HG03460 (cell line): ENCODE measurements at regions not wholly inside any gene's neighbourhood (a gene's known extent, or its start where the extent isn't known, plus 50 kb on each side); places are given as distances from the start of the nearest gene placed in this dataset.

Experiments used
- ATAC-seq: cut with Tn5 transposase; IDR thresholded peaks from one replicate; pipeline ENCODE4 v1.9.1; 2021; ENCODE audit not compliant: unreplicated experiment

DNA sequence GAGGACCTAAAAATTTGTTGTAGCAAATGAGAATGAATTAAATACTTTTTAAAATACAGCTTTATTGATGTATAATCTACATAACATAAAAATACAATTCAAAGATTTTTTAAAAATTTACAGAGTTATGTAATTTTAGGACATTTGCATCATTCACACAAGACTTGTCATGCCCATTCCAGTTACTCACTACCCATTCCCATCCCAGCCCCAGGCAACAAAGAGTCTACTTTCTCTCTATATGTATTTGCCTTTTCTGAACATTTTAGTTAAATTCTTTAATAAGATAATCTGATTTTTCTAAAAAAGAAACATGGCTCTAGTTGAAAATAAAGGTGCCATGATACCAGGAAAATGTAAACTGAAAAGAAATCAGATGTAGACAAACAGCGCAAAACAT is 354.2 kb downstream of the PMP22 start:
- no peak for ATAC-seq

DNA sequence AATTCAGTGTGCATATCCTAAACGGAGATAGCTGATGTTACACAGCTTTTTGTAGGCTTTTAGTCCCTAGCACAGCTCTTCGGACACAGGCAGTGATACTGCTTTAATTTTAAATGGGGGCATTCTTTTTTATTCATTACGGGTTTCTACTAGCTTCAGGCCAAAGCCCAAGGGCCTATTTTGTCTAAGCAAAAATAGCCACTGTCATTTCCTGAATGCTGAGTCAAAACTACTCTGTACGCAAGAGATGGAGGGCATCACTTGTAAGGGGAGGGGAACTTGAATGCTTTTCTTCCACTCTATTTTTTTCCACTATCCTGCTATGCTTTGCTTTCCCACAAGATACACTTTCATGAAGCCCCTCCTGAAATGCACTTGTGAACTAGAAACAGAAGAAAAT is 360.7 kb downstream of the PMP22 start:
- no peak for ATAC-seq

DNA sequence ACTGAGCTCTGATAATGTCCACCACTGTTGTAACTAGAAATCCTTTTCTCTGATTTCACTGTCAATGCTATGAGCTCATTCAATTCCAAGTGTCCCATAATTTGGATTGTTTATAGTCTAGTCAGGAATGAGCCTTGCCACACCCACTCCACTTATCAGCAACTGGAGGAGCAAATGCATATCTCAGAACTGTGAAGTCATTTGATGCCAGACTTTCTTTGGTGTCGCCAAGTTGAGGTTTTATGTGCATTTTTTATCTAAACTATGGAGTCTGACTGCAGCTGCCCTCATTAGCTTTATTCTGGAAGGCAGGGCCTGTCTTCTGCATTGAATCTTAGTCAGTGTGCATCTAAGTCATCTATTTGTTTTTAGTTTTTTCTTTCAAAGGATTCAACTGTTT is 361.3 kb downstream of the PMP22 start:
- no peak for ATAC-seq

DNA sequence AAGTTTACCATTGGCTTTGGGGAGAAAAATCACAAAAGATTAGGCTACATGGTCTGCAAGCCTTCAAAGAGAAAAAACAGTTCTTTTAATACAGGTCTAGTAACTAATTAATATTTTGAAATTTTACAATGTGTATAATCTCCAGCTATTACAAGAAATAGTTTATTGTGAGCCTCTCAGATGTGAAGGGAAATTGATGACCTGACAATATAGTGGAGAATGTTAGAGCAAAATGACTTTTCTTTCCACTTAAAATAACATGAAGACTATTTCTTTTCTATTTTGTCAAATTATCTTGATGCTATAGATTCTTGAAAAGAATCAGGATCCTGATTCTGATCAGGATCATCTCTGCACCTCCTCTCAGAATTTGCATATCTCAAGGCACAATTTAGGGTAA is 362.3 kb downstream of the PMP22 start:
- ATAC-seq: no peak

DNA sequence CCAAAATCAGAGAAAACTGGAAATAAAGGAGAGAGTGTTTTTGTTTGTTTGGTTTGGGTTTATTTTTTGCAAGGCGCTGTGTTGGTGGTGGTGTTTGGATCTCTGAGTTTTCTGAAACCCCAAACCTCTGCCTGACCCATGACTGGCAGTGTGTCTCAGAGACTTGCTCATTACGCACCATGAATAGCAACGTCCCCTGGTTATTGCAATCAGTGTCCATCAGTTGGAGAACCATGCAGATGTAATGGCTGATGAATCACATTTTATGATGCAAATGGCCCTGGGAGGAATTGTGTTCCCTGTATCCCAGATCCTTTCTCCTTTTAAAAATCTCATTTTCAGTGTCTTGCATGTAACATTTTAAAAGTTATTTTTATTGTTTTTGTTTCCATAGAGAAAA is 362.8 kb downstream of the PMP22 start:
- ATAC-seq: no peak

DNA sequence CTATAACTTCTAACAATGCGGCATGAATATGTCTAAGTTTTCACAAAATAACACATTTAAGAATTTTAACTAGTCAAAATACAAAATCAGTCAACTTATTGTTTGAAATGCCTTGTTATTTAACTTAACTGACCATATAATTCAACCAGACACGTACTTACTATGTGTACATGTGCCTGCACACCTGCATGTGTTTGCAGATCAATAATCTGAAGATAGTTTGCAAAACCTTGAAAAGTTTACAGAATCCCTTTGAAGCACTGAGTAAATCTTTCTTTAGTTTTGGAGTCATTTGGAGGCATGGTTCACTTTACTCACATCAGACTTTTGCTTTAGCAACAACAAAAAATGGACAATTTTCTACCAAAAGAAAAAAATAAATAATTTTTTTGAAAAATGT is 363.8 kb downstream of the PMP22 start:
- ATAC-seq: no peak

DNA sequence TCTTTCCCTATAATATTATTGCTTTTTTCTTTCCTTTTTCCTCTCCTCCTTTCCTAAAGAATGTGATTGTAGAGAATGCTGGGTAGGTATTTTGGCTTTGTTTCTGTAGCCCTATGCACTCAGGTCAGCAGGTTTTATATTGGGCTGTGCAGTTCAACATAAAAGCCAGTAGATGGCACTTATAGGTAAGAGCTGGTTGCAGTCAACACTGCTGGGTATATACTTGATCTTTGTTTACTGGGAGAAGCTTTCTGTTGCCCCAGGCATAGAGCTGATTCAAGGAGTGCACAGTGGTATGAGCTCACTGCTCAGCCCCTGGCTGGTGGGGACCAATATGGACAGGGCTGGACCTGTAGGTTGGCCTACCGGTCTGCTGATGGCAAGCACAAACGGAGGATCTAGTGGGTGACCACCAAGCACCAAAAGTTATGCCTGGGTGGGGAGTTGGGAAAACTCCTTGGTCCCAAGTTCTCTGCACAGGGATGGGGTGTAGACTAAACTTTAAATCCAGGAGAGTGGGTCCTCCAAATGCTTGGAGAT is 378.9 kb downstream of the PMP22 start:
- no peak for ATAC-seq

DNA sequence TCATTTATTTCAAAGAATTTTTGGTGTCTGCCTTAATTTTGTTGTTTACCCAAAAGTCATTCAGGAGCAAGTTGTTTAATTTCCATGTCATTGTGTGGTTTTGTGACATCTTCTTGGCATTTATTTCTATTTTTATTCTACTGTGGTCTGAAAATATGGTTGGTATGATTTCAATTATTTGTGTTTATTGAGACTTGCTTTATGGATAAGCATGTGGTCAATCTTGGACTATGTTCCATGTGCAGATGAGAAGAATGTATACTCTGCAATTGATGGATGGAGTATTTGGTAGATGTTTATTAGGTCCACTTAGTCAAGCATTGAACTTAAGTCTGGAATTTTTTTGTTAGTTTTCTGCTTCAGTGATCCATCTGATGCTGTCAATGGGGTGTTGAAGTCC is 383.0 kb downstream of the PMP22 start:
- no peak for ATAC-seq

DNA sequence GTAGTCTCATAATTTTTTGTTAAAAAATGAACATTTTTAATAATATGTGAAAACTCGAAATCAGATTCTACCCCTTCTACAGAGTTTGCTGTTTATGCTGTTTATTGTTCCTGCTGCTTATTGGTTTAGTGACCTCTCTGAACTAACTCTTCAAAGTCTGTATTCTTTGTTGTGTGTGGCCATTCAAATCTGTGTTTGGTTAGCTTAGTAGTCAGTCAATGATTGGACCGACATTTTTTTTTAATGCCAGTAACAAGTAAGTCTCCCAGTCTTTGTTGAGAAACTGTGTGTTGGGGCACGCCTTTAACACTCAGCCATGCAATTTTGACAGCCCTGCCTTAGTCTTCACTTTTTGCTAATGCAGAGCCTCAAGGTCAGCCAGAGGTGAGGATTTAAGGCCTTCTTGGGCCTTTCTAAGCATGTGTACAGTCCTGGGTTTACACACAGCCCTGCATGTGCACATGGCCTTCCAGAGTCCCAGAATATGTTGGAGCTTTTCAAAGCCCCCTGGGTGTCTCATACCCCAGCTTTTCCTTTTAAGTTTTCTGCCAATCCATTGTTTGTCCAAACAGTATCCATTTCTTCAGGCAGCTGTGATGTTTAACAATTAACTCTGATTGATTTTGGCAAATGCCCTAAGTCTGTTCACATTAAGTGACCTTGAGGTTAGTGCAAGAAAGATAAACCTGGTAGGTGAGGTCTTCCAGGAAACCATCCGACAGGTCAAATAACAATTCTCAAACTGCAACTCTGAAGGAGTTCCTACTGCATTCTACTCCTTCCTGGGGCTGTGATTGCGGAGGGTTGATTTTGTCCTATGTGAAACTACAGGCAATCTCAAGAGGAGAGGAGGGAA is 389.3 kb downstream of the PMP22 start:
- ATAC-seq: no peak

DNA sequence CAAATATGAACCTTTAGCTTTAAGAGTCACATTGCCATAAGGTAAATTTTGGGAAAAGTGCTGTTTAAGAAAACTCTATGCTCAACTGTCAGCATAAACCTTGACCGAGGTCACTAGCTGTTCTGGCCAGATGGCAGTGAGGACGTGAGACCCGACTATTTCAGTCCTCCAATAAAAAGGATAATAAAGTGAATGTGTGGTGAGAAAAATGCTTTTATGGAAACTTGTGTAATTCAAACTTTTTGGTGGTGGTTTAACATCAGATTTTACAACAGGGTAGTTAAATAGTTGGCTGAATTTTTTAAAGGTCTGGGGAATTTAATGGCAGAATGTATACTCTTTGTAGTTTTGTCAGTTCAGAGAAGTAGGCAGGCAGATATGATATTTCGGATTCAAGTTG is 391.1 kb downstream of the PMP22 start:
- ATAC-seq: no peak

DNA sequence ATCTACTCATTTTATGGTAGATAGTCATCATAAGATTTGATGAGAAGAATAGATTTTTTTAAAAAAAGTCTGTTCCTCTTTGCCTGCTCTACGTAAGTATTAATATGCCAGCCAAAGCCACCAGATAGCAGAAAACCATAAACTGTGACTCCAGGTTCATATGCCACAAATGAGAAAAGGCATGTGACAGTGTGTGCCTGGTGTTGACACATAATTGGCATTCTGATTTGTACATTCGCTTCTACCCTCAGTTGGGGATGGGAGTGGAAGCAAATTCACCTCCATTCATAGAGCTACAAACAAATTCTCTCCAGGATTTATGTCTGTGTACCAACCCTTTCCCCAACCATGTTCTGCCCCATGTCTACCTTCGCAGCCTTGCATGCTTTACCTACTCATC is 391.6 kb downstream of the PMP22 start:
- ATAC-seq: no peak

DNA sequence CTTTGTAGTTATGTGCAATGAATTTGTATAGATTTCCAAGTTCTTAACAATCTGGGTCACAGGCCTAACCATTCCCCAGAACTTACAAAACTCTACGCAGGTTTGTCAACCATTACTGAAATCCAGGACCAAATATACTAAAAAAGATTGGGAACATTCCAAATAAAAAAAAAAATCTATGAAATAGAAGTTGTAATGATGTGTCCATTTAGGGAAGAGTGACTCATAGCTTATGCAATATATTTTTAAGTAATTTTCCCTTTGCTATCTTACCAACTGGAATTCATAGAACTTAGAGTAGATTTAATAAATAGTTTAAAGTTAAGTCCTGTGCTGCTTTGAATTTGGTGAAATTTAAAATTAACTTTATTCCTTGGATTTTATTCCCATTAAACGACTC is 393.2 kb downstream of the PMP22 start:
- ATAC-seq: no peak

DNA sequence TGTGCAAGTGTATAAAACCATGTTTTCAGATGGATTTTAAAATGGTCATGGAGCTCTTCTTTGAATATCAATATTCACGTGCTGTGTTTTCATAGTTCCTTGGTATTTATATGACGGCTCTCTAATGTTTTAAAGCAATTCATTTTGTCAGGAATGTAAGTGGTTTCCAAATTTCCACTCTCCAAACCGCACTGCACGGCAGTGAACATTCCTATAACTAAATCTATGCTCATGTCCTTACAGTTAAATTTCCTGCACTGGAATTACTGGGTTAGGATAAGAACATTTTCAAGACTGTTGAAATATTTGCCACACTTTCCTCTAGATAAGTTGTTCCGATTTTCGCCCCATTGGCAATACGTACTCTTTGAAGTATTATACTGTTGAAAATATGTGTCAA is 398.9 kb downstream of the PMP22 start:
- no peak for ATAC-seq

DNA sequence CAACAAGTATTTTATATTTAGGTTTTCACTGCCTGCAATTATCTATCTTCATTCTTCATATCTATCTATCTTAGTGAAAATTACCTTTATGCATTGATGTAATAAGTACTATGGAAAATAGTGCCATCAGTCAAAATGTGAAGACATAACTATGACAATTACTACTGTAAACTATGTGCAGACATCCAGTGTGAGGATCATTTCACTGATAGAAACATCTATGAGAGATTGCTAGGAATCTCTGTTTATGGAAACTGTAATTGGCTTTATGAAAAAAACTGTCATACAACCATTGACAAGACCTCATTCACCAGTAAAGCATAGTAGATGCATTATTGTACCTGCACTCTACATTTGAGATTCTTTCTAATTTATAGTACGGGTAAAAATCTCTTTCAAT is 401.0 kb downstream of the PMP22 start:
- ATAC-seq: no peak

DNA sequence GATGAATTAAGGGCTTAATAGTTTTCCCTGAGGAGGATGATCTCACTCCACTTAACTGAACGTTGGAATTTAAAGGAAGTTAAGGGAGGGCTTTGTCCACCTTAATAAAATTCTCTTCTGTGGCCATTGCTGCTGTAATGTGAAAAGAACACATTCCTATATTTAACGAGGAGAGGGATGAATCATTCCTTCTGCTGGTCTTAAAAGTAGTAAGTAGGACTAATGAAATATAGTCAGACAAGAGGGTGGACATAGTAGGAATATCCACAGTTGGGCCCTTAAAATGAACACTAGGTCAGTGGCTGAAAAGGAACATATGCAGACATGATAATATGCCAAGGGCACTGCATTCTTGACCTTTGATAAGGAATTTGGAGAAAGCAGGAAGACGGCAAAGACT is 405.6 kb downstream of the PMP22 start:
- no peak for ATAC-seq

DNA sequence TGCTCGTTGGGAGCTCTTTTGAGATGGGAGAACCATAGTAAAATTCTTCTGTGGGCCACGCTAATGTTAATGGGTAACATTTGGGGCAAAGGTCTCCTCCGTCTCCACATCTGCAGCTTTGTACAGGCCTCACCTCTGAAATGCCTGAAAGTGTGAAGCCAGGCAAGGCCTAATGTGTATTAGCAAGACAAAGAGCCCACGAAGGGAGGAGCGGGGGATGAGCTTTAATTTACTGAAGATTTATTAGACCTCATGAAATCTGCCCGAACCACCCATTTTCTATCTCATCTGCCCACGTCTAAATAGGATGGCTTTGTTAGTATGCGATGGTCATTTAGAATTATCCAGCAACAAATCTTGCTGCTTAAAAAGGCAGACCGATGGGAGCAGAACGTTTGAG is 408.9 kb downstream of the PMP22 start:
- ATAC-seq: no peak

DNA sequence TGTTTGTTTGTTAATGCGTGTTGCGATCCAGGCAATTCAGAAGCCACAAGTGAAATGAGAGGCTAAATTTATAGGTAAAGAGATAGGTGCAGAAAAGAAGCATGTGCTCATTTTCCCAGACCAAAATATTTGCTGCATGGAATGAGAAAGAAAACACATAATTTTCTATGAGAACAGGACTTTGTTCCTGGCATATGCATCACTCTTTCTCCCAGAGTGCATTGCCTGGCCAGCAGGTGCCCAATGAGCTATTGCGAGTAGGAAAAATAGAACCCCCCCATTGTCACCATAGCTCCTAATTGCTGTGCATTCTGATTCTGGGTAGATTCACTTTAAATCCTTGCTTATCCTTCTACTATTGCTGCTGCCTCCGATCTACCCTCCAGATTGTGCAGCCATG is 410.4 kb downstream of the PMP22 start:
- no peak for ATAC-seq

DNA sequence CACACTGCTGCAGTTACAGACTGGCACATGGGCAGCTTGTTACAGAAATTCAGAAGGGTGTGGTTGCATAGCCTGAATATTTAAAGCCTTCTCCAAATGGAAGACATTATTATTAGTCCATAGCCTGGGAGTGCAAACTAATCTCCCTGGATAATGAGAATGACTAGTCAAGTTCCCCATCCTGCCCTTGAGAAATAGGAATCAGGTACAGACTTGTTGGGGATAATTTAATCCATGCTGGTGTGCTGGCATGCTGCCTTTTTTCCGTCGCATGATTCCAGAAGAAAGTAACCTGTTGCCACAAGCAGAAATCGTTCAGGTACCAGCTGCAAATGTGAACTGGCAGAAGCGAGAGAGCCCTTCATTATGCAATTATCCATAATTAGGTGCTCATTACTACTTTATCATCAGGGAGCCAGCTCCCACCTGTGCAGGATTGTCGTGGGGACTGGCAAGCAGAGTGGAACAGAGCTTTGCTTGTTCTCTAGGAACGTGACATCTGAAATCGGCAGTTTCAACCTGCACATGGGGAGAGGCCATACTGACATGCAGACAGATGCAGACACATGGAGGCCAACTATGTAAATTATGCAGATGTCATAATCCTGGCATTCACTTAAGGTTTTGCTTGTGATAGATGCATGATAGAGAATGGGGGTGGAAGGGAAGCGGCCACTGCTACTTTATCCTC is 419.4 kb downstream of the PMP22 start:
- ATAC-seq: no peak

DNA sequence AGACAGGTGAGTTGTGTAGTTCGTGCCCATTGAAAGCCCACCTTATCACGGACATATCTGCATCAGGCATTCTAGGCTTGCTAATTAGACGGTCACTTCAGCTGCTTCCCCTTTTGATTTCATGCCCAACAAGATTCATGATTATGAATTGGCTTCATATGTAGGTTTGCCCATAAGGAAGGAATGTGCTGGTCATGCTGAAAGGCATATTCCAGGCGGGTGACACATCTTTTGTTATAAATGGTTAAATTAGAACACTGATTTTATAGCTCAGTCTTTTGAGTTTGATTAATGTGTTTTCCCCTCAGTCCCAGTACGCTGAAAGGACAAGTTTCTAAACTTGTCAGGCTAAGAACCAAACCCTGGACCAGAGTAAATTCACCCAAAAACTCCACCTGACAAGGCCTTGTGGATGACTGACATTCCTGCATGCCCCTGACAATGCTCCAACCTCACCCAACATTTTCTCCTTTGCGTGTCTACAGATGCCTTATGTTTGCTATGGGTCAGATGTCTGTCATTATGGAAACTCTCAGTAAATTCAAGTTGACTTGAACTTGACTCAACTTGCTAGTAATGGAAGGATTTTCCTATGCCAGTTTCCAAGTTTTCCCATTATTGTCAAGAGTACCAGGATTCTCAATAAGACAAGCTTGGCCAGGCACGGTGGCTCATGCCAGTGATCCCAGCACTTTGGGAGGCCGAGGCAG is 421.9 kb downstream of the PMP22 start:
- no peak for ATAC-seq

DNA sequence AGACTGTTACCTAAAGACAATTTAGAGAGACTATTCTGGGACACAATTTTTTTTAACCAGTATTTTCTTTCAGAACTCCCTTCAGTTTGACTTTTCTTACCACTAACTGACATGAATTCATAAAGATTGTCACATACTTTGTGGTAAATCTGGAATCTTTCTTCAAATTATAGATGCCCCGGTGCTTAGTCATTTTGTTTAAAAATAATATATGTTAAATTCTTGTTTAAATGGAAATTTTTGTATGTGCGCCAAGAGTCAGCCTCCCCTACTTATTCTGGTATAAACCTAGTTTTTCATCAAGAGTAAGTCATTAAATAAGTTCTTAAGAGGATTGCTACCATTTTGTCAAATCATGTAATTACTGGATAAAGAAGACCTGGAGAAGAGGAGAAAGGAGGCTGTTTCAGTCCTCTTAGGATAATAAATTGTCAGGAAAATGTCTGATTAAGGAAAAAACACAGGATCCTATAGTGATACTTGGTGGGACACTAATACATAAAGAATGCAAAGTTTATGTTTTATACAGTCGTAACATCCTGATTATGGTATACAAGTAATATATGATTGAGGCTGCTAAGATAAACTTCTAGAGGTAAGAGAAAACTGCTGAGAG is 424.4 kb downstream of the PMP22 start:
- ATAC-seq: no peak

DNA sequence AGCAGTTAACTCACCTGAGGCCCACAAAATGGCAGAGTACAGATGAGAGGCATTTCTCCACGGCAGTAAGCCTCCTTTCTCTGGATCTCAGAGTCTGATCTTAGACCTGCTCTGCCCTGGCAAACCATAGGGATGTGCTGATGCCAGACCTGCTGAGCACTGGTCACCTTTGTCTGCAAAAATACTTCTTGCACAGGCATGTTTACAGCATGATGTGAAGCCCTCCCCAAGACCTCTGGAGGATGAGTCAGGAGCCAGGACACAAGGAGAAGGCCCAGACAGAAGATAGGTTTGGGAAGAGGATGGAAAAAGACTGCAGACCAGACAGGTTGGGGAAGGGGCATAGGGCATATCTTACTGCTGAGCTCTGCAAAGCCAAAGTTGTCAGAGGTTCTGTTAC is 426.6 kb downstream of the PMP22 start:
- no peak for ATAC-seq
